ENCODE measurements at regions not wholly inside any gene's neighbourhood (a gene's known extent, or its start where the extent isn't known, plus 50 kb on each side); places are given as distances from the start of the nearest gene placed in this dataset.

DNA sequence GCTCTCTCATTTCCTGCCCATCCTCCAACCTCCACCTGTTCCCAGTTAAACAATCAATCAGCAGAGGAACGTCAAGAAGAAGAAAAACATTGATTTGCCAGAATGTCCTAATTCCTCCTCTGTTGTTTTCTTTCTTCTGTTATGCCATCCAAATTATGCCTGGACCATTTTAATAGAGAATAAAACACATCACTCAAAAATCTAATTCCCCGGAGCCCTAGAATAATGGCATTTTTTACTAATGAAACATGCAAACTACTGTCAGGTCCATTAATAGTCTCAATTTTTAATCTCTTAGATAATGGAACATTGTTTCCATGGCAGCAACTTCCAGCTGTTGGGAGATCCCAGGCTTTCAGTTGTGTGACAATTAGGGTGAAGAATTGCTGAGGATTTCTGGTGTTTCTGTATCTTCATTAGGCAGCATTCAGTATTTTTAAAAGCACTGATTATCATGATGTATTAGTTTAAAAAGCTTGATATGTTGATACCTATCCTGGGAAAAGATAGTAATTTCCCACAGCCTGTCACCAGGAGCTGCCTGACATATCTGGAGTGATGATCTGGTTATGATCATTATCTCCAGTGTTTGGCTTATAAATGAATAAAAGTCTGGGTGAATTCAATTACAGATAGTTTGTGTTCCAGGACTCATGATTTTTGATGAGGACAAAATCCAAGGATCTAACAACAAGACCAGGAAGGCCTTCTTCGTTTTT lies 209.8 kb downstream of the TPBG start:
- BruUV-seq (replicated peaks) = no TSS peak
- DNase-seq (ENCODE audit: unreplicated experiment) = no peak
- H3K9me3 Mint-ChIP-seq (ENCODE audit: unreplicated experiment) = no peaks in the 10 kb centered on the region
- CTCF ChIA-PET = no interaction called here
- H3K27me3 Mint-ChIP-seq (ENCODE audit: insufficient read depth, unreplicated experiment) = no peaks in the 10 kb centered on the region
- no peaks in the 10 kb centered on the region for H3K4me1 Mint-ChIP-seq (ENCODE audit: insufficient read depth, unreplicated experiment)
- TF ChIP-seq, protein P1, sequence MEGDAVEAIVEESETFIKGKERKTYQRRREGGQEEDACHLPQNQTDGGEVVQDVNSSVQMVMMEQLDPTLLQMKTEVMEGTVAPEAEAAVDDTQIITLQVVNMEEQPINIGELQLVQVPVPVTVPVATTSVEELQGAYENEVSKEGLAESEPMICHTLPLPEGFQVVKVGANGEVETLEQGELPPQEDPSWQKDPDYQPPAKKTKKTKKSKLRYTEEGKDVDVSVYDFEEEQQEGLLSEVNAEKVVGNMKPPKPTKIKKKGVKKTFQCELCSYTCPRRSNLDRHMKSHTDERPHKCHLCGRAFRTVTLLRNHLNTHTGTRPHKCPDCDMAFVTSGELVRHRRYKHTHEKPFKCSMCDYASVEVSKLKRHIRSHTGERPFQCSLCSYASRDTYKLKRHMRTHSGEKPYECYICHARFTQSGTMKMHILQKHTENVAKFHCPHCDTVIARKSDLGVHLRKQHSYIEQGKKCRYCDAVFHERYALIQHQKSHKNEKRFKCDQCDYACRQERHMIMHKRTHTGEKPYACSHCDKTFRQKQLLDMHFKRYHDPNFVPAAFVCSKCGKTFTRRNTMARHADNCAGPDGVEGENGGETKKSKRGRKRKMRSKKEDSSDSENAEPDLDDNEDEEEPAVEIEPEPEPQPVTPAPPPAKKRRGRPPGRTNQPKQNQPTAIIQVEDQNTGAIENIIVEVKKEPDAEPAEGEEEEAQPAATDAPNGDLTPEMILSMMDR (IDR thresholded peaks at IDR 0.05; ENCODE audit: unreplicated experiment) = no peak
- POLR2A ChIA-PET = no interaction called here
- peaks cover 7% of the 10 kb centered on the region for H3K36me3 Mint-ChIP-seq (ENCODE audit: insufficient read depth, unreplicated experiment)
- no peak overlapping the region for H3K27ac Mint-ChIP-seq (ENCODE audit: low read depth, unreplicated experiment)
- intact Hi-C loops (cut with micrococcal nuclease) = no loop called here
- H3K4me3 Mint-ChIP-seq (ENCODE audit: unreplicated experiment) = no peak overlapping the region

DNA sequence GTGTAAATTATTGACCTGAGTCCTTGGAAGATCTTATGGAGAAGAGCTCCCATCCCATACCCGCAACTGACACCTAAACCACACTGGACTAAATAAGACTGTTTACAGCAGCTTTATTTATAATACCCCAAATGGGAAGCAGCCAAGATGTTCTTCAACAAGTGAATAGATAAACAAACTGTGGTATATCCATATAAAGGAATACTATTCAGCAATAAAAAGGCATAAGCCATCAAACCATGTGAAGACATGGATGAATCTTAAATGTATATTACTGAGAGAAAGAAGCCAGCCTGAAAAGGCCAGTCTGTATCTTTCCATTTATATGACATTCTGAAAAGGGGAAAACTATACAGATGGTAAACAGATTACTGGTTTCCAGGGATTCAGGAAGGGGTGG lies 212.7 kb downstream of the TPBG start:
- POLR2A ChIA-PET = interaction anchor here (0.7 kb wide), 1 partner anchor 139 kb away, joined by 3 read pairs; no protein-coding TSS in a partner anchor
- Mint-ChIP-seq H3K27me3 (ENCODE audit: insufficient read depth, unreplicated experiment) (no peaks in the 10 kb centered on the region), H3K36me3 (ENCODE audit: insufficient read depth, unreplicated experiment) (peaks cover 7% of the 10 kb centered on the region), H3K27ac (ENCODE audit: low read depth, unreplicated experiment) (no peak overlapping the region), H3K9me3 (ENCODE audit: unreplicated experiment) (no peaks in the 10 kb centered on the region), H3K4me3 (ENCODE audit: unreplicated experiment) (no peak overlapping the region), H3K4me1 (ENCODE audit: insufficient read depth, unreplicated experiment) (no peaks in the 10 kb centered on the region)
- intact Hi-C loops (cut with micrococcal nuclease) = no loop called here
- CTCF ChIA-PET = no interaction called here
- no peak for DNase-seq (ENCODE audit: unreplicated experiment)
- TF ChIP-seq, protein P1 (IDR thresholded peaks at IDR 0.05; ENCODE audit: unreplicated experiment) = no peak
- BruUV-seq (replicated peaks) = no TSS peak

DNA sequence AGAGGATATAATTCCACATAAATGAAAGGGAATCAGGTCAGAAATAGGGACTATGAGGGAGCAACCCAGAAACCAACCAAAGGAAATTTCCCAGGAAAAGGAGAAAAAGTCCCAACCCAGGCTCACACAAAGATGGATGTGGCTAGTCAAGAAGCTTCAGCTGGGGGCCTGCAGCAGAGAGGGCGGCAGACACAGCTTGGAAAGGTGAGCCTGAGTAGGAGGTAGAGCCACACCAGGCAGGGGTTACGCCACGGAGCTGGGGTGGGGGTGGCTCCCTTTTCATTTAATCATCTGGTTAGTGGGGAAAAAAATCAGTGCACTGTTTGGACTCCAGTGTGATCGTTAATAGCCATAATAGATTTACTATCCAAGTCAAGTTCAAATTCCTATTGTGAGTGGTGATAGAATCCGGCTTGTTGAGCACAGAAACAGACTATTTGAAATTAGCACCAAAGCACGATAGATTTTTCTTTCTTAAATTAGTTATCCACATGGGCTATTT lies 220.6 kb downstream of the TPBG start:
- POLR2A ChIA-PET = no interaction called here
- intact Hi-C loops (cut with micrococcal nuclease) = no loop called here
- Mint-ChIP-seq H3K27me3 (ENCODE audit: insufficient read depth, unreplicated experiment) (no peaks in the 10 kb centered on the region), H3K36me3 (ENCODE audit: insufficient read depth, unreplicated experiment) (no peaks in the 10 kb centered on the region), H3K9me3 (ENCODE audit: unreplicated experiment) (no peaks in the 10 kb centered on the region), H3K27ac (ENCODE audit: low read depth, unreplicated experiment) (no peak overlapping the region), H3K4me1 (ENCODE audit: insufficient read depth, unreplicated experiment) (no peaks in the 10 kb centered on the region), H3K4me3 (ENCODE audit: unreplicated experiment) (no peak overlapping the region)
- CTCF ChIA-PET = interaction anchor here (1.0 kb wide), 1 partner anchor 314 kb away, joined by 3 read pairs; no protein-coding TSS in a partner anchor
- DNase-seq (ENCODE audit: unreplicated experiment) = no peak
- BruUV-seq (replicated peaks) = no TSS peak
- TF ChIP-seq, protein P1 (IDR thresholded peaks at IDR 0.05; ENCODE audit: unreplicated experiment) = no peak

DNA sequence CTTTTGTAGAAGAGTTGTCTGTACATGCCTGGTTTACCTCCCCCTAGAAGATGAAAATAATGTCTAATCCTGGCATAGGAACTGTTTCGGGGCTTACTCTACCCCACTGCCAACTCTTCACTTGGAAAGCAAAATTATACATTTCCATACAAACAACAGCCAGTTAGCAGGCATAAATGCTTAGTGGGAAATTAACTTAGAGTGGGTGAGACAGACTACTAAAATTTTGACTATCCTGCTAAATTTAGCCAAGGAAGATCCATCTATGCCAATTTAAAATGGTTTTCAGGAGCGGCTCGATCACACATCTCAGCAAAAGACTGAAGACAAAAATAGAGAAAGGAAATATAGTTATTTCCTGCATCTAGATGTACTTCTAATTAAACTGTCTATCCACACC lies 221.2 kb downstream of the TPBG start:
- H3K4me1 Mint-ChIP-seq (ENCODE audit: insufficient read depth, unreplicated experiment) = no peaks in the 10 kb centered on the region
- H3K4me3 Mint-ChIP-seq (ENCODE audit: unreplicated experiment) = no peak overlapping the region
- no peaks in the 10 kb centered on the region for H3K27me3 Mint-ChIP-seq (ENCODE audit: insufficient read depth, unreplicated experiment)
- no peak overlapping the region for H3K27ac Mint-ChIP-seq (ENCODE audit: low read depth, unreplicated experiment)
- intact Hi-C loops (cut with micrococcal nuclease) = no loop called here
- ChIA-PET POLR2A (no interaction called here), CTCF (no interaction called here)
- no TSS peak for BruUV-seq (replicated peaks)
- no peaks in the 10 kb centered on the region for H3K9me3 Mint-ChIP-seq (ENCODE audit: unreplicated experiment)
- TF ChIP-seq, protein P1 (IDR thresholded peaks at IDR 0.05; ENCODE audit: unreplicated experiment) = no peak
- H3K36me3 Mint-ChIP-seq (ENCODE audit: insufficient read depth, unreplicated experiment) = no peaks in the 10 kb centered on the region
- DNase-seq (ENCODE audit: unreplicated experiment) = no peak
